GM13976 (cell line): ENCODE measurements at regions not wholly inside any gene's neighbourhood (a gene's known extent, or its start where the extent isn't known, plus 50 kb on each side); places are given as distances from the start of the nearest gene placed in this dataset.

Experiments used
- DNase-seq: peaks from one replicate; pipeline ENCODE4 v3.0.0; 2012; ENCODE audit warnings: low spot score
- CTCF ChIP-seq: IDR thresholded peaks from 2 replicates; pipeline ENCODE4 v1.5.1; 2012; ENCODE audit warnings: borderline replicate concordance, mild to moderate bottlenecking; ENCODE audit not compliant: insufficient read depth; ENCODE audit errors: extremely low read depth, missing control alignments, control extremely low read depth
- in situ Hi-C: fragments of 300-500 bp; cut with MboI; formaldehyde crosslinking; loops from one replicate; pipeline ENCODE4 v1.12.0; 2022; ENCODE audit warnings: low sequenced_read_pairs, mixed read lengths, inconsistent platforms; ENCODE audit not compliant: unreplicated experiment

- no peak for TF ChIP-seq CTCF
Observed at GRCh38 chr2:234307322-234307961, 189.4 kb downstream of the ARL4C start.

GRCh38 chr2:234306426-234307173 lies 190.3 kb downstream of the ARL4C start:
- no peak for DNase-seq
- TF ChIP-seq CTCF = no peak
- in situ Hi-C loops = no loop called here

More at GRCh38 chr2:234307322-234307961, 189.4 kb downstream of the ARL4C start:
- DNase-seq = no peak
- in situ Hi-C loops = no loop called here

GRCh38 chr2:234305846-234306245 lies 191.0 kb downstream of the ARL4C start:
- no peak for DNase-seq
- TF ChIP-seq CTCF = no peak
- in situ Hi-C loops = no loop called here

GRCh38 chr2:234304950-234305349 lies 191.9 kb downstream of the ARL4C start:
- in situ Hi-C loops = no loop called here
- DNase-seq = no peak
- no peak for TF ChIP-seq CTCF

DNA sequence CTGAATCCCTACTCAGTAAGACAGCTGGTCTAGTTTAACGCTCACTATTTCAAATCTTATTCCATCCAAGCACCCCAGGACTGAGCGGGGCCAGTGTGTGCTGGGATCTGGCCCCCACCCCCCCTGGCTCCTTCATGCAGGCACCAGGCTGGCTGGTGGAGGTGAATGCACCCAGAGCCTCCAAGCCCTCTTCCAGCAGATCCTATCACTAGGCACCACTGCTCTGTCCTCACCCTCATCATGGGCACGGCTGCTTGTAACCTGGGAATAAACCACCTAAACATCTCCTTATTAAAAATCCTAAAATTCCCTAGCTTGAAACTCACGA lies 194.3 kb downstream of the ARL4C start:
- in situ Hi-C loops = no loop called here
- no peak for TF ChIP-seq CTCF
- no peak for DNase-seq

DNA sequence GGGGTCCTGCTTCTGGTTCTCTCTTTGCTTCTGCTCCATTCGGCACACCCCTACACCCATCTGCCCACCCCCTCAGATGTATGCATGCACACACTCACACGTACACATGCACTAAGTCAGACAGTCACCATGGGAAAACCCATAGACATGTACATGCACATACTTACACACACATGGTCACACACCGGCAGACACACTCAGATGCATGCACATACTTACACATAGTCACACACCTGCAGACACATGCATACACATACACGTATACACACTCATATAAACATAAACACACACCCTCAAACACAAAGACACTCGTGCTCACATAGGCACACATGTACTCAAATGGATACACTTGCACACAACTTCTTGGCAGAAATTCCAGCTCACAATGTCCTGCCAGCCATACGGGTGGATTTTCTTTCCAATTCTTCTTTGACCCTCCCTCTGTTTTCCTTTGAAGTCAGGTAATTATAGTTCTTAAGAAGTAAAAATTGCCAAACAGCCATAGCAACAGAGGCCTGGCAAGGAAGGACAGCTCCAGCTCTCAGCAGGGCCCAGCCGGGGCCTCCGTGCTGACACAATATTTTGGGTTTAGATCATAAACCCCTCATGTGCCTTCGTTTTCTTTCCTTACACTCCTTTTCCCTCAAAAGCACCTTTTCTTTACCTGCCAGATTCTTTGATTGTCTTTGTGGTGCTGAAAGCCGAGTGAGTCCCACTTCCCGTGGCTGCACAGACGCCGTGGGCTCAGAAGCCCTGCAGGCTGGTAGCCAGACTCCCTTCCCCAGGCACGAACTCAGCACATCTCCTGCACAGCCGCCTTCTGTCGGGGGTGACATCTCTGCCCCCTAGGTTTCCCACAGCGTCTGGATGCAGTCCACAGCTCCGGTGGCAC lies 195.7 kb downstream of the ARL4C start:
- in situ Hi-C loops = no loop called here
- DNase-seq = no peak
- no peak for TF ChIP-seq CTCF
